ENCODE measurements at regions not wholly inside any gene's neighbourhood (a gene's known extent, or its start where the extent isn't known, plus 50 kb on each side); places are given as distances from the start of the nearest gene placed in this dataset.

DNA sequence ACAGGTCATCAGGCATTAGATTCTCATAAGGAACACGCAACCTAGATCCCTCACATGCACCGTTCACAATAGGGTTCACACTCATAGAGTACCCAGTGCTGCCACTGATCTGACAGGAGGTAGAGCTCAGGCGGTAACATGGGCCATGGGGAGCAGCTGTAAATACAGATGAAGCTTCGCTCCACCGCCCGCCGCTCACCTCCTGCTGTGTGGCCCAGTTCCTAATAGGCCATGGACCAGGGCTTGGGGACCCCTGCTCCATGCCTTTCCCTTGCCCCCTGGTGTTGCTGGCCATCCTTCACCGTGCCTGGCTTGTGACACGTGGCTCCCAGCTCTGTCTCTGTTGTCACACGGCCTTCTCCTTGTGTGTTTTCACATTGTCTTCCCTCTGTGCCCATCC lies 171.1 kb upstream of the JARID2 start:
- intact Hi-C loops (cut with DNase I) = no loop called here
- H3K9me3 ChIP-seq = no peaks in the 10 kb centered on the region
- ATAC-seq (no peak), DNase-seq (no peak)
- H3K27ac ChIP-seq = no peak overlapping the region
- TF ChIP-seq POLR2A (IDR thresholded peaks at IDR 0.05) = no peak
- TF ChIP-seq, protein P1, sequence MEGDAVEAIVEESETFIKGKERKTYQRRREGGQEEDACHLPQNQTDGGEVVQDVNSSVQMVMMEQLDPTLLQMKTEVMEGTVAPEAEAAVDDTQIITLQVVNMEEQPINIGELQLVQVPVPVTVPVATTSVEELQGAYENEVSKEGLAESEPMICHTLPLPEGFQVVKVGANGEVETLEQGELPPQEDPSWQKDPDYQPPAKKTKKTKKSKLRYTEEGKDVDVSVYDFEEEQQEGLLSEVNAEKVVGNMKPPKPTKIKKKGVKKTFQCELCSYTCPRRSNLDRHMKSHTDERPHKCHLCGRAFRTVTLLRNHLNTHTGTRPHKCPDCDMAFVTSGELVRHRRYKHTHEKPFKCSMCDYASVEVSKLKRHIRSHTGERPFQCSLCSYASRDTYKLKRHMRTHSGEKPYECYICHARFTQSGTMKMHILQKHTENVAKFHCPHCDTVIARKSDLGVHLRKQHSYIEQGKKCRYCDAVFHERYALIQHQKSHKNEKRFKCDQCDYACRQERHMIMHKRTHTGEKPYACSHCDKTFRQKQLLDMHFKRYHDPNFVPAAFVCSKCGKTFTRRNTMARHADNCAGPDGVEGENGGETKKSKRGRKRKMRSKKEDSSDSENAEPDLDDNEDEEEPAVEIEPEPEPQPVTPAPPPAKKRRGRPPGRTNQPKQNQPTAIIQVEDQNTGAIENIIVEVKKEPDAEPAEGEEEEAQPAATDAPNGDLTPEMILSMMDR (IDR thresholded peaks at IDR 0.05) = no peak
- 88 to 91% methylated on average over 9 to 10 of the region's 10 CpGs for WGBS, 2 donors
- no peaks in the 10 kb centered on the region for H3K36me3 ChIP-seq (replicated peaks in 1 of 2; ENCODE audit: insufficient read depth in 1 of 2, low read depth in 2 of 2)
- no peaks in the 10 kb centered on the region for H3K27me3 ChIP-seq
- H3K4me1 ChIP-seq = no peaks in the 10 kb centered on the region
- no peak overlapping the region for H3K4me3 ChIP-seq

DNA sequence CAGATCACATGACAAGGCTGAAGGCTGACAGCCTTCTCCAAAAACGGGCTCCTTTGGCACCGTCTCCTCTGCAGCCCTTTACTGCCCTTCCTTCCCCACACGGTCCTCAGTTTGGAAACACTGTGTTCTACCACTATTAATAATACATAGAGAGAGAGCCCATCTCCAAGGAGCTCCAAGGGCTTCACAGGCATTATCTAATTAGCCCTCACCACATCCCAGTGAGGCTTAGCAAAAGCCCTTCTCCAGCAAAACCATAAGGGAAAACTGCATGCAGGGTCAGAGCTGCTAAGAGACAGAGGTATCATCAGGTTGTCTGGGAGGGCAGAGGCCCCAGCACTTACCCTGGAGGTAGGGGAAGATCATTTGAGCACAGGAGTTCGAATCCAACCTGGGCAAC lies 169.3 kb upstream of the JARID2 start:
- Histone ChIP-seq H3K4me1 (no peaks in the 10 kb centered on the region), H3K9me3 (no peaks in the 10 kb centered on the region), H3K27me3 (no peaks in the 10 kb centered on the region), H3K4me3 (no peak overlapping the region), H3K36me3 (replicated peaks in 1 of 2; ENCODE audit: insufficient read depth in 1 of 2, low read depth in 2 of 2) (no peaks in the 10 kb centered on the region), H3K27ac (no peak overlapping the region)
- intact Hi-C loops (cut with DNase I) = no loop called here
- no peak for ATAC-seq
- 53 to 69% methylated on average over 4 of the region's 4 CpGs for WGBS, 2 donors
- DNase-seq = no peak
- TF ChIP-seq POLR2A (IDR thresholded peaks at IDR 0.05) = no peak
- TF ChIP-seq, protein P1 (IDR thresholded peaks at IDR 0.05) = no peak

- WGBS, 2 donors = 61 to 67% methylated on average over 4 of the region's 4 CpGs
- no peaks in the 10 kb centered on the region for H3K9me3 ChIP-seq
- no peaks in the 10 kb centered on the region for H3K4me1 ChIP-seq
- H3K27ac ChIP-seq = no peak overlapping the region
- H3K4me3 ChIP-seq = no peak overlapping the region
- TF ChIP-seq, protein P1 (IDR thresholded peaks at IDR 0.05) = no peak
- no peak for TF ChIP-seq POLR2A (IDR thresholded peaks at IDR 0.05)
- intact Hi-C loops (cut with DNase I) = no loop called here
- H3K27me3 ChIP-seq = no peaks in the 10 kb centered on the region
- no peak for ATAC-seq
- DNase-seq = no peak
- H3K36me3 ChIP-seq (replicated peaks in 1 of 2; ENCODE audit: insufficient read depth in 1 of 2, low read depth in 2 of 2) = no peaks in the 10 kb centered on the region
Measured at GRCh38 chr6:15077006-15077405, 168.9 kb upstream of the JARID2 start.

GRCh38 chr6:15077961-15078360 lies 167.9 kb upstream of the JARID2 start:
- ATAC-seq = no peak
- intact Hi-C loops (cut with DNase I) = no loop called here
- Histone ChIP-seq H3K27ac (no peak overlapping the region), H3K27me3 (no peaks in the 10 kb centered on the region), H3K4me1 (no peaks in the 10 kb centered on the region), H3K36me3 (replicated peaks in 1 of 2; ENCODE audit: insufficient read depth in 1 of 2, low read depth in 2 of 2) (no peaks in the 10 kb centered on the region), H3K4me3 (no peak overlapping the region), H3K9me3 (no peaks in the 10 kb centered on the region)
- DNase-seq = no peak
- 71 to 80% methylated on average over 5 of the region's 5 CpGs for WGBS, 2 donors
- TF ChIP-seq, protein P1 (IDR thresholded peaks at IDR 0.05) = no peak
- no peak for TF ChIP-seq POLR2A (IDR thresholded peaks at IDR 0.05)

GRCh38 chr6:15079288-15079817 lies 166.5 kb upstream of the JARID2 start:
- 46 to 59% methylated on average over 7 of the region's 7 CpGs for WGBS, 2 donors
- H3K4me3 ChIP-seq = no peak overlapping the region
- intact Hi-C loops (cut with DNase I) = no loop called here

More at GRCh38 chr6:15079288-15079817, 166.5 kb upstream of the JARID2 start:
- Histone ChIP-seq H3K27ac (no peak overlapping the region), H3K27me3 (no peaks in the 10 kb centered on the region), H3K9me3 (no peaks in the 10 kb centered on the region), H3K36me3 (replicated peaks in 1 of 2; ENCODE audit: insufficient read depth in 1 of 2, low read depth in 2 of 2) (no peaks in the 10 kb centered on the region), H3K4me1 (no peaks in the 10 kb centered on the region)
- TF ChIP-seq, protein P1 (IDR thresholded peaks at IDR 0.05) = no peak
- TF ChIP-seq POLR2A (IDR thresholded peaks at IDR 0.05) = no peak
- DNase-seq (no peak), ATAC-seq (no peak)

Measured in body of pancreas (tissue), 4 donors.